ENCODE measurements at regions not wholly inside any gene's neighbourhood (a gene's known extent, or its start where the extent isn't known, plus 50 kb on each side); places are given as distances from the start of the nearest gene placed in this dataset.

GRCh38 chr5:144575736-144576135, 405.1 kb downstream of the KCTD16 start:
- H3F3A ChIP-seq (ENCODE audit: insufficient read depth): no peaks in the 10 kb centered on the region
- no peak overlapping the region for H3K27ac ChIP-seq
- WGBS, 2 experiments (ENCODE audit: low coverage in 1 of 2, low lambda C conversion rate in 2 of 2, missing lambda C conversion rate in 2 of 2): 37 to 40% methylated on average over 1 of the region's 1 CpG
- DNase-seq: no peak
- TF ChIP-seq EZH2 (IDR thresholded peaks at IDR 0.05; ENCODE audit: insufficient read depth, poor library complexity, severe bottlenecking): no peak
- no peak for TF ChIP-seq EZH2phosphoT487 (IDR thresholded peaks at IDR 0.05; ENCODE audit: insufficient read depth, low read depth)
- H3K4me1 ChIP-seq (ENCODE audit: insufficient read depth): no peaks in the 10 kb centered on the region
- H3K4me3 ChIP-seq: no peak overlapping the region
- H3K36me3 ChIP-seq (ENCODE audit: low read depth): no peaks in the 10 kb centered on the region
- in situ Hi-C loops (cut with MboI): no loop called here
- H4K20me1 ChIP-seq (ENCODE audit: insufficient read depth): no peaks in the 10 kb centered on the region
- H3K4me2 ChIP-seq (ENCODE audit: unreplicated experiment): no peak overlapping the region
- no peaks in the 10 kb centered on the region for H3K27me3 ChIP-seq (replicated peaks; ENCODE audit: insufficient read depth)
- no peak overlapping the region for H2AFZ ChIP-seq
- H3K9me3 ChIP-seq (ENCODE audit: low read depth): no peaks in the 10 kb centered on the region
- no peaks in the 10 kb centered on the region for H3K79me2 ChIP-seq (ENCODE audit: insufficient read depth)
- H3K9ac ChIP-seq: no peak overlapping the region
- no peaks in the 10 kb centered on the region for H3K9me2 ChIP-seq (ENCODE audit: insufficient read depth)

- H3K4me1 ChIP-seq (ENCODE audit: insufficient read depth): no peaks in the 10 kb centered on the region
- H3K4me2 ChIP-seq (ENCODE audit: unreplicated experiment): no peak overlapping the region
- H3F3A ChIP-seq (ENCODE audit: insufficient read depth): no peaks in the 10 kb centered on the region
- H3K4me3 ChIP-seq: no peak overlapping the region
- H3K79me2 ChIP-seq (ENCODE audit: insufficient read depth): no peaks in the 10 kb centered on the region
- in situ Hi-C loops (cut with MboI): no loop called here
- DNase-seq: peak; percentile 25
- no peak overlapping the region for H3K27ac ChIP-seq
- H3K9ac ChIP-seq: no peak overlapping the region
- TF ChIP-seq EZH2 (IDR thresholded peaks at IDR 0.05; ENCODE audit: insufficient read depth, poor library complexity, severe bottlenecking) (no peak), EZH2phosphoT487 (IDR thresholded peaks at IDR 0.05; ENCODE audit: insufficient read depth, low read depth) (no peak)
- H3K27me3 ChIP-seq (replicated peaks; ENCODE audit: insufficient read depth): no peaks in the 10 kb centered on the region
- H3K36me3 ChIP-seq (ENCODE audit: low read depth): no peaks in the 10 kb centered on the region
- 56 to 62% methylated on average over 2 of the region's 2 CpGs for WGBS, 2 experiments (ENCODE audit: low coverage in 1 of 2, low lambda C conversion rate in 2 of 2, missing lambda C conversion rate in 2 of 2)
- no peak overlapping the region for H2AFZ ChIP-seq
- no peaks in the 10 kb centered on the region for H4K20me1 ChIP-seq (ENCODE audit: insufficient read depth)
- H3K9me2 ChIP-seq (ENCODE audit: insufficient read depth): no peaks in the 10 kb centered on the region
- H3K9me3 ChIP-seq (ENCODE audit: low read depth): no peaks in the 10 kb centered on the region
These were observed 396.7 kb downstream of the KCTD16 start for GRCh38 chr5:144567421-144567780.

GRCh38 chr5:144566747-144567420, 396.2 kb downstream of the KCTD16 start:
- in situ Hi-C loops (cut with MboI): no loop called here
- Histone ChIP-seq H2AFZ (no peak overlapping the region), H3K4me3 (no peak overlapping the region), H3K4me1 (ENCODE audit: insufficient read depth) (no peaks in the 10 kb centered on the region), H3K4me2 (ENCODE audit: unreplicated experiment) (no peak overlapping the region), H3K9me3 (ENCODE audit: low read depth) (no peaks in the 10 kb centered on the region), H3K36me3 (ENCODE audit: low read depth) (no peaks in the 10 kb centered on the region), H3K79me2 (ENCODE audit: insufficient read depth) (no peaks in the 10 kb centered on the region), H3K27me3 (replicated peaks; ENCODE audit: insufficient read depth) (no peaks in the 10 kb centered on the region), H3F3A (ENCODE audit: insufficient read depth) (no peaks in the 10 kb centered on the region), H4K20me1 (ENCODE audit: insufficient read depth) (no peaks in the 10 kb centered on the region), H3K27ac (no peak overlapping the region), H3K9me2 (ENCODE audit: insufficient read depth) (no peaks in the 10 kb centered on the region), H3K9ac (no peak overlapping the region)
- 55 to 56% methylated on average over 3 of the region's 3 CpGs for WGBS, 2 experiments (ENCODE audit: low coverage in 1 of 2, low lambda C conversion rate in 2 of 2, missing lambda C conversion rate in 2 of 2)
- DNase-seq: peak; percentile 47
- no peak for TF ChIP-seq EZH2phosphoT487 (IDR thresholded peaks at IDR 0.05; ENCODE audit: insufficient read depth, low read depth)
- no peak for TF ChIP-seq EZH2 (IDR thresholded peaks at IDR 0.05; ENCODE audit: insufficient read depth, poor library complexity, severe bottlenecking)

- H3K27ac ChIP-seq: no peak overlapping the region
- H3K4me1 ChIP-seq (ENCODE audit: insufficient read depth): peaks cover 9% of the 10 kb centered on the region; the same call in 1 of the 2 replicates
- H3K9me2 ChIP-seq (ENCODE audit: insufficient read depth): no peaks in the 10 kb centered on the region
- no peaks in the 10 kb centered on the region for H3K36me3 ChIP-seq (ENCODE audit: low read depth)
- H3K4me2 ChIP-seq (ENCODE audit: unreplicated experiment): no peak overlapping the region
- H2AFZ ChIP-seq: no peak overlapping the region
- no peaks in the 10 kb centered on the region for H3F3A ChIP-seq (ENCODE audit: insufficient read depth)
- no peak overlapping the region for H3K4me3 ChIP-seq
- peak; percentile 34 for DNase-seq
- H3K9me3 ChIP-seq (ENCODE audit: low read depth): no peaks in the 10 kb centered on the region
- H3K79me2 ChIP-seq (ENCODE audit: insufficient read depth): no peaks in the 10 kb centered on the region
- in situ Hi-C loops (cut with MboI): no loop called here
- H3K27me3 ChIP-seq (replicated peaks; ENCODE audit: insufficient read depth): no peaks in the 10 kb centered on the region
- no peaks in the 10 kb centered on the region for H4K20me1 ChIP-seq (ENCODE audit: insufficient read depth)
- 2 to 6% methylated on average over 3 of the region's 3 CpGs for WGBS, 2 experiments (ENCODE audit: low coverage in 1 of 2, low lambda C conversion rate in 2 of 2, missing lambda C conversion rate in 2 of 2)
- TF ChIP-seq EZH2 (IDR thresholded peaks at IDR 0.05; ENCODE audit: insufficient read depth, poor library complexity, severe bottlenecking) (no peak), EZH2phosphoT487 (IDR thresholded peaks at IDR 0.05; ENCODE audit: insufficient read depth, low read depth) (no peak)
- H3K9ac ChIP-seq: no peak overlapping the region
These were observed 378.9 kb downstream of the KCTD16 start for GRCh38 chr5:144549580-144549979.
